Thymus (tissue), 11 donors: ENCODE measurements at regions not wholly inside any gene's neighbourhood (a gene's known extent, or its start where the extent isn't known, plus 50 kb on each side); places are given as distances from the start of the nearest gene placed in this dataset.

Experiments
- DNase-seq, 9 donors: peaks; one replicate each; pipeline ENCODE4 v3.0.0-alpha.2; 2013; ENCODE audit warnings: low spot score in 9 of 9, low read depth in 6 of 9, missing footprints in 1 of 9
- H3K27ac ChIP-seq, 2 donors: one replicate each; pipeline ENCODE4 v1.5.1; 2013; ENCODE audit warnings: control low read depth in 1 of 2, low read depth in 1 of 2, low read length in 1 of 2, mild to moderate bottlenecking in 1 of 2, moderate library complexity in 1 of 2
- H3K27me3 ChIP-seq, 2 donors: one replicate each; pipeline ENCODE4 v1.5.1; 2013; ENCODE audit warnings: low read length in 1 of 2; ENCODE audit not compliant: control insufficient read depth in 2 of 2, insufficient read depth in 1 of 2
- H3K36me3 ChIP-seq, 2 donors: one replicate each; pipeline ENCODE4 v1.5.1; 2013; ENCODE audit warnings: low read length in 1 of 2, mild to moderate bottlenecking in 1 of 2, moderate library complexity in 1 of 2; ENCODE audit not compliant: control insufficient read depth in 2 of 2, insufficient read depth in 2 of 2
- H3K4me1 ChIP-seq, 2 donors: one replicate each; pipeline ENCODE4 v1.5.1; 2013; ENCODE audit warnings: low read length in 2 of 2; ENCODE audit not compliant: control insufficient read depth in 2 of 2, insufficient read depth in 2 of 2
- H3K4me3 ChIP-seq, 2 donors: one replicate each; pipeline ENCODE4 v1.5.1; 2013; ENCODE audit warnings: low read length in 2 of 2, control low read depth in 1 of 2, mild to moderate bottlenecking in 1 of 2
- H3K9me3 ChIP-seq, 2 donors: one replicate each; pipeline ENCODE4 v1.5.1; 2013; ENCODE audit warnings: low read length in 1 of 2, mild to moderate bottlenecking in 1 of 2; ENCODE audit not compliant: control insufficient read depth in 2 of 2, insufficient read depth in 1 of 2
- WGBS: extraction: QIAGEN DNeasy Blood & Tissue Kit; methylation state at CpG from one replicate; pipeline ENCODE4 v1.1.7; 2013; 5-methylcytosine and 5-hydroxymethylcytosine counted together
- donor health status: healthy.

GRCh38 chr10:54958844-54959243 is 157.8 kb upstream of the PCDH15 start:
- Histone ChIP-seq H3K36me3 (no peaks in the 10 kb centered on the region), H3K4me3 (no peak overlapping the region), H3K27ac (no peak overlapping the region), H3K27me3 (no peaks in the 10 kb centered on the region), H3K4me1 (no peaks in the 10 kb centered on the region), H3K9me3 (peaks cover 0 to 5% of the 10 kb centered on the region in 2 donors)
- WGBS, result 75% methylated on average over 1 of the region's 1 CpG
- DNase-seq, result no peak

DNA sequence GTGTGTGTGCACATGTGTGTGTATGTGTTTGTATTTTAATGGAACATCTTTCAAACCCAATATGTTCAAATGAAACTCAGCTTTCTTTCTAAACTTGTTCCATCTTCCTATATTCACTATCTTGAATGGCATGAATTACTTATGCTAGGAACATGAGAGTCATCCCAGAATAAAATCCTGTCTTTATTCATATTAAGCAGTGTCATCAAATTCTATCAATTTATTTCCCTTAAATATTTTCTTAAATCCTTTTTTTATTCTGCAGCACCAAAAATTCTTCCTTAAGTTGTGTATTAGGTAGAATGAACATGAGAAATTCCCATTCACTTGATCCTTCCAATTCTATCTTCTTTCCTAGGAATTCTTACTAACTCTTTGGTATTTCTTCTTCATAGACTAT is 146.6 kb upstream of the PCDH15 start:
- no peak for DNase-seq
- H3K27ac ChIP-seq, result no peak overlapping the region
- no peaks in the 10 kb centered on the region for H3K4me1 ChIP-seq
- no peaks in the 10 kb centered on the region for H3K9me3 ChIP-seq
- no peak overlapping the region for H3K4me3 ChIP-seq
- no peaks in the 10 kb centered on the region for H3K36me3 ChIP-seq
- H3K27me3 ChIP-seq, result no peaks in the 10 kb centered on the region

DNA sequence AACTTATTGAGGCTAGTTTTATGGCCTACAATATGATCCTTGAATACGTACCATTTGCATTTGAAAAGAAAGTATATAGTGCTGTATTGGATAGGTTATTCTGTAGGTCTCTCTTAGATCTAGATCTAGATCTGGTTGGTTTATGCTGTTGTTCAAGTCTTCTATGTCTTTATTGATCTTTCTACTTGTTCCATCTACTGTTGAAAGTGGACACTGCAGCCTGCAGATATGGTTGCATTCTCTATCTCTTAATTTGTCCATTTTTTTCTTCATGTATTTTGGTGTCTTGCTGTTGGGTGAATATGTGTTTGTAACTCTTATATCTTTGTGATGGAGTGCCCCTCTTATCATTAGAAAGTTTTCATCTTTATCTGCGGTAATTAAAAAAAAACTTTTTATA is 139.4 kb upstream of the PCDH15 start:
- H3K36me3 ChIP-seq, result no peaks in the 10 kb centered on the region
- no peak for DNase-seq
- WGBS, result 97% methylated on average over 2 of the region's 2 CpGs
- H3K4me1 ChIP-seq, result no peaks in the 10 kb centered on the region
- no peaks in the 10 kb centered on the region for H3K9me3 ChIP-seq
- H3K27ac ChIP-seq, result no peak overlapping the region
- no peak overlapping the region for H3K4me3 ChIP-seq
- no peaks in the 10 kb centered on the region for H3K27me3 ChIP-seq

DNA sequence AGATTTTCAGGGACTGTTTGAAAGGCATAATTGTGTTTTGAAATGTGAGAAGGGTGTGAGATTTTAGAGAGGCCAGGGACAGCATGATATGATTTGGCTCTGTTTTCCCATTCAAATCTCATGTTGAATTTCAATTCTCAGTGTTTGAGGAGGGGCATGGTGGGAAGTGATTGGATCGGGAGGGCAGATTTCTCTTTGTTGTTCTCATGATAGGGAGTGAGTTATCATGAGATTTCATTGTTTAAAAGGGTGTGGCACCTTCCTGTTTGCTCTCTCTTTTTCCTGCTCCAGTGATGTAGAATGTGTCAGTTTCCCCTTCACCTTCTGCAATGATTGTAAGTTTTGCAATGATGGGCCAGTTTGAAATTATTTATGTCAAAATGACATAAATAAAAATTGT is 113.0 kb upstream of the PCDH15 start:
- no peaks in the 10 kb centered on the region for H3K27me3 ChIP-seq
- no peak overlapping the region for H3K4me3 ChIP-seq
- no peak overlapping the region for H3K27ac ChIP-seq
- no peaks in the 10 kb centered on the region for H3K36me3 ChIP-seq
- no peak for DNase-seq
- no peaks in the 10 kb centered on the region for H3K4me1 ChIP-seq
- peaks cover 0 to 7% of the 10 kb centered on the region in 2 donors for H3K9me3 ChIP-seq
- 77% methylated on average over 1 of the region's 1 CpG for WGBS

GRCh38 chr10:54909165-54909564 is 108.1 kb upstream of the PCDH15 start:
- Histone ChIP-seq H3K4me1 (no peaks in the 10 kb centered on the region), H3K36me3 (no peaks in the 10 kb centered on the region), H3K9me3 (peaks cover 0 to 11% of the 10 kb centered on the region in 2 donors), H3K4me3 (no peak overlapping the region), H3K27me3 (no peaks in the 10 kb centered on the region), H3K27ac (no peak overlapping the region)
- 81% methylated on average over 4 of the region's 4 CpGs for WGBS
- no peak for DNase-seq

DNA sequence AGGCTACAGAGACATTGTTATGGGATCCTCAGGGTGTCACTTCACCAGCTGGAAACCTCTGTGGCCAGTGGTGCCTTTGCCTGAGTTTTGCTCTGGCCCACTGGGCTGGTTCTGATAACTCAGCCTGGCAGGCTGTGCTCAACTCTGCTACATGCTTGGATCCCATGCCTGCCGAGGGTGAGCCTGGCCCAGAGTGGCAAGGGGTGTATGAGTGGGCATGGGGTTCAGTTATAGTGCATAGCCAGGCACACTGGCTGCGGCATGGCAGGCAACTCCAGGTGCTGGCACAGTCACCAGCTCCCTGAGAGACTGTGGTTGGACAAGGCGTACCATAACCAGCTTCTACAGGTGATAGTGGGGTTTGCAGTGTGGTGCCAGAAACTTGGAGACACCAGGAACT is 107.0 kb upstream of the PCDH15 start:
- Histone ChIP-seq H3K36me3 (no peaks in the 10 kb centered on the region), H3K27me3 (no peaks in the 10 kb centered on the region), H3K4me1 (no peaks in the 10 kb centered on the region), H3K9me3 (peaks cover 0 to 11% of the 10 kb centered on the region in 2 donors), H3K27ac (no peak overlapping the region), H3K4me3 (no peak overlapping the region)
- DNase-seq, result no peak
- 89% methylated on average over 3 of the region's 3 CpGs for WGBS

DNA sequence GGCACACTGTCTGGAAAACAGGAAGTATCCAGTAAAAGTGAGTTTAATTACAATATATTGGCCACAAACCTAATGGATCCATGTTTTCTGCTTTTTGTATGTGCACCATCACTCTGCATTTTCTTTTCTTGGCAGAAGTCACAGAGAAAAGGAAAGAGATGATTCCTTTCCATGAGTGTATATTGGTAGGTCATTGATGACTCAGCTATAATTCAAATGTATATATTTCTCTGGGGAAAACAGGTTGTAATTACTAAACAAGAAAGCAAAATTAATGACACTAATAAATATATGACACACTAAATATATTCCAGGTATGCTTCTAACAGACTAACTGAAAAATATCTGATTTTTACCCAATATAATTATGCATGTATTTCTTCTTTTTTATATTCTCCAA is 105.9 kb upstream of the PCDH15 start:
- Histone ChIP-seq H3K36me3 (no peaks in the 10 kb centered on the region), H3K9me3 (peaks cover 0 to 11% of the 10 kb centered on the region in 2 donors), H3K4me1 (no peaks in the 10 kb centered on the region), H3K4me3 (no peak overlapping the region), H3K27me3 (no peaks in the 10 kb centered on the region), H3K27ac (no peak overlapping the region)
- DNase-seq, result no peak

- no peak overlapping the region for H3K27ac ChIP-seq
- no peaks in the 10 kb centered on the region for H3K27me3 ChIP-seq
- 93% methylated on average over 2 of the region's 2 CpGs for WGBS
- peaks cover 0 to 11% of the 10 kb centered on the region in 2 donors for H3K9me3 ChIP-seq
- no peak overlapping the region for H3K4me3 ChIP-seq
- H3K36me3 ChIP-seq, result no peaks in the 10 kb centered on the region
- no peaks in the 10 kb centered on the region for H3K4me1 ChIP-seq
- DNase-seq, result no peak
Observed at GRCh38 chr10:54905578-54906192, 104.7 kb upstream of the PCDH15 start.

GRCh38 chr10:54904833-54905232 is 103.8 kb upstream of the PCDH15 start:
- no peaks in the 10 kb centered on the region for H3K4me1 ChIP-seq
- no peak overlapping the region for H3K27ac ChIP-seq
- no peak for DNase-seq
- peaks cover 0 to 11% of the 10 kb centered on the region in 2 donors for H3K9me3 ChIP-seq
- 77% methylated on average over 1 of the region's 1 CpG for WGBS
- no peaks in the 10 kb centered on the region for H3K27me3 ChIP-seq
- no peak overlapping the region for H3K4me3 ChIP-seq
- no peaks in the 10 kb centered on the region for H3K36me3 ChIP-seq

GRCh38 chr10:54903745-54904144 is 102.7 kb upstream of the PCDH15 start:
- H3K27ac ChIP-seq, result no peak overlapping the region
- H3K27me3 ChIP-seq, result no peaks in the 10 kb centered on the region
- H3K9me3 ChIP-seq, result peaks cover 0 to under 1% of the 10 kb centered on the region in 2 donors
- H3K4me3 ChIP-seq, result no peak overlapping the region
- H3K4me1 ChIP-seq, result no peaks in the 10 kb centered on the region
- 96% methylated on average over 1 of the region's 1 CpG for WGBS
- no peaks in the 10 kb centered on the region for H3K36me3 ChIP-seq
- no peak for DNase-seq
